Choroid plexus epithelial cell (primary cell): ENCODE measurements at regions not wholly inside any gene's neighbourhood (a gene's known extent, or its start where the extent isn't known, plus 50 kb on each side); places are given as distances from the start of the nearest gene placed in this dataset.

Source experiments
- DNase-seq: peaks from one replicate; pipeline ENCODE4 v3.0.0-alpha.2; 2010; ENCODE audit warnings: low read depth
- H3K4me3 ChIP-seq: 2 replicates; pipeline ENCODE4 v1.5.1; 2011; ENCODE audit warnings: low read depth, mild to moderate bottlenecking, control low read depth, low read length, moderate library complexity
- CTCF ChIP-seq: conservative IDR thresholded peaks from 2 replicates; pipeline ENCODE4 v1.5.1; 2011; ENCODE audit warnings: low read depth, mild to moderate bottlenecking, control low read depth, inconsistent platforms, low read length, moderate library complexity

- no peak for TF ChIP-seq CTCF
- no peak overlapping the region for H3K4me3 ChIP-seq
- DNase-seq, result no peak
Observed at GRCh38 chr3:3633761-3634160, 165.5 kb upstream of the LRRN1 start.

- DNase-seq, result no peak
- no peak for TF ChIP-seq CTCF
- H3K4me3 ChIP-seq, result no peak overlapping the region
Observed at GRCh38 chr3:3632449-3632848, 166.8 kb upstream of the LRRN1 start.

GRCh38 chr3:3631114-3631513, 168.1 kb upstream of the LRRN1 start:
- no peak for TF ChIP-seq CTCF

GRCh38 chr3:3629911-3630310, 169.3 kb upstream of the LRRN1 start:
- no peak for DNase-seq
- no peak for TF ChIP-seq CTCF
- H3K4me3 ChIP-seq, result no peak overlapping the region

More at GRCh38 chr3:3631114-3631513, 168.1 kb upstream of the LRRN1 start:
- DNase-seq, result no peak
- no peak overlapping the region for H3K4me3 ChIP-seq

- no peak for TF ChIP-seq CTCF
- no peak overlapping the region for H3K4me3 ChIP-seq
- no peak for DNase-seq
Observed at GRCh38 chr3:3628676-3629328, 170.4 kb upstream of the LRRN1 start.

GRCh38 chr3:3627114-3627513, 172.1 kb upstream of the LRRN1 start:
- no peak for TF ChIP-seq CTCF
- H3K4me3 ChIP-seq, result no peak overlapping the region
- no peak for DNase-seq

- TF ChIP-seq CTCF, result no peak
- DNase-seq, result no peak
- no peak overlapping the region for H3K4me3 ChIP-seq
Observed at GRCh38 chr3:3625544-3626271, 173.5 kb upstream of the LRRN1 start.
